ENCODE measurements at regions not wholly inside any gene's neighbourhood (a gene's known extent, or its start where the extent isn't known, plus 50 kb on each side); places are given as distances from the start of the nearest gene placed in this dataset.

GRCh38 chr14:98728836-98729235, 543.2 kb downstream of the BCL11B start:
- Histone ChIP-seq H3K36me3 (no peaks in the 10 kb centered on the region), H3K27ac (no peak overlapping the region), H3K4me3 (replicated peaks in 1 of 3) (no peak overlapping the region), H3K9me3 (no peaks in the 10 kb centered on the region), H3K27me3 (no peaks in the 10 kb centered on the region), H3K4me1 (no peaks in the 10 kb centered on the region)
- WGBS, 2 donors: 87 to 92% methylated on average over 2 of the region's 2 CpGs
- intact Hi-C loops (cut with DNase I): no loop called here
- TF ChIP-seq CTCF (IDR thresholded peaks at IDR 0.05): no peak
- TF ChIP-seq POLR2A (IDR thresholded peaks at IDR 0.05): no peak
- no peak for DNase-seq

- Histone ChIP-seq H3K4me3 (replicated peaks in 1 of 3) (no peak overlapping the region), H3K9me3 (no peaks in the 10 kb centered on the region), H3K27ac (no peak overlapping the region), H3K36me3 (no peaks in the 10 kb centered on the region), H3K27me3 (no peaks in the 10 kb centered on the region), H3K4me1 (no peaks in the 10 kb centered on the region)
- no peak for TF ChIP-seq CTCF (IDR thresholded peaks at IDR 0.05)
- TF ChIP-seq POLR2A (IDR thresholded peaks at IDR 0.05): no peak
- intact Hi-C loops (cut with DNase I): no loop called here
- DNase-seq: no peak
- WGBS, 2 donors: 95% methylated on average over 6 of the region's 6 CpGs
These were observed 540.7 kb downstream of the BCL11B start for GRCh38 chr14:98731286-98731685.

GRCh38 chr14:98731701-98732100, 540.3 kb downstream of the BCL11B start:
- intact Hi-C loops (cut with DNase I): no loop called here
- Histone ChIP-seq H3K36me3 (no peaks in the 10 kb centered on the region), H3K4me1 (no peaks in the 10 kb centered on the region), H3K27me3 (no peaks in the 10 kb centered on the region), H3K27ac (no peak overlapping the region), H3K4me3 (replicated peaks in 1 of 3) (no peak overlapping the region), H3K9me3 (no peaks in the 10 kb centered on the region)
- no peak for DNase-seq
- TF ChIP-seq CTCF (IDR thresholded peaks at IDR 0.05) (no peak), POLR2A (IDR thresholded peaks at IDR 0.05) (no peak)
- WGBS, 2 donors: 81 to 82% methylated on average over 3 of the region's 3 CpGs

GRCh38 chr14:98733536-98733935, 538.5 kb downstream of the BCL11B start:
- no peak for DNase-seq
- WGBS, 2 donors: 90 to 93% methylated on average over 3 of the region's 3 CpGs
- Histone ChIP-seq H3K27ac (no peak overlapping the region), H3K4me3 (replicated peaks in 1 of 3) (no peak overlapping the region), H3K36me3 (no peaks in the 10 kb centered on the region), H3K9me3 (no peaks in the 10 kb centered on the region), H3K27me3 (no peaks in the 10 kb centered on the region), H3K4me1 (no peaks in the 10 kb centered on the region)
- TF ChIP-seq POLR2A (IDR thresholded peaks at IDR 0.05) (no peak), CTCF (IDR thresholded peaks at IDR 0.05) (no peak)
- intact Hi-C loops (cut with DNase I): no loop called here

- no peak for DNase-seq
- H3K27ac ChIP-seq: no peak overlapping the region
- H3K4me3 ChIP-seq (replicated peaks in 1 of 3): no peak overlapping the region
- TF ChIP-seq POLR2A (IDR thresholded peaks at IDR 0.05) (no peak), CTCF (IDR thresholded peaks at IDR 0.05) (no peak)
- WGBS, 2 donors: 83 to 87% methylated on average over 11 of the region's 11 CpGs
- no peaks in the 10 kb centered on the region for H3K27me3 ChIP-seq
- H3K36me3 ChIP-seq: no peaks in the 10 kb centered on the region
- intact Hi-C loops (cut with DNase I): no loop called here
- no peaks in the 10 kb centered on the region for H3K4me1 ChIP-seq
- H3K9me3 ChIP-seq: no peaks in the 10 kb centered on the region
These were observed 535.2 kb downstream of the BCL11B start for GRCh38 chr14:98736701-98737338.
